ENCODE measurements at regions not wholly inside any gene's neighbourhood (a gene's known extent, or its start where the extent isn't known, plus 50 kb on each side); places are given as distances from the start of the nearest gene placed in this dataset.
A peak's percentile ranks its signal among the peaks of the same experiment; 100 is the strongest.

GRCh38 chr5:110040178-110040577, 350.5 kb downstream of the MAN2A1 start:
- Histone ChIP-seq H3K9me3 (ENCODE audit: control extremely low read depth in 1 of 5, control insufficient read depth in 4 of 5, insufficient read depth in 2 of 5, low read depth in 1 of 5, low read length in 4 of 5) (peaks cover 0 to 7% (median 1%) of the 10 kb centered on the region in 5 experiments), H3K4me3 (ENCODE audit: control insufficient read depth in 1 of 7, extremely low read depth in 1 of 7, insufficient read depth in 4 of 7, low read depth in 2 of 7, low read length in 6 of 7) (no peak overlapping the region), H3K27ac (ENCODE audit: insufficient read depth in 1 of 2, low read depth in 1 of 2, low read length in 2 of 2, poor library complexity in 1 of 2, severe bottlenecking in 2 of 2) (no peak overlapping the region), H3K27me3 (replicated peaks in 2 of 5; ENCODE audit: control insufficient read depth in 4 of 5, insufficient read depth in 5 of 5, low read length in 4 of 5) (no peaks in the 10 kb centered on the region), H3K36me3 (ENCODE audit: control insufficient read depth in 4 of 4, insufficient read depth in 4 of 4, low read length in 3 of 4) (no peaks in the 10 kb centered on the region), H3K4me1 (ENCODE audit: control extremely low read depth in 1 of 4, control insufficient read depth in 4 of 4, insufficient read depth in 4 of 4, low read length in 3 of 4) (peaks cover 0 to 8% (median 4%) of the 10 kb centered on the region in 4 experiments)
- ChIA-PET POLR2A (no interaction called here), CTCF (no interaction called here)
- no peak for DNase-seq
- WGBS (ENCODE audit: insufficient coverage): no CpG with 5 or more reads among the region's 2 CpGs

- Histone ChIP-seq H3K4me3 (ENCODE audit: control insufficient read depth in 1 of 7, extremely low read depth in 1 of 7, insufficient read depth in 4 of 7, low read depth in 2 of 7, low read length in 6 of 7) (no peak overlapping the region), H3K27ac (ENCODE audit: insufficient read depth in 1 of 2, low read depth in 1 of 2, low read length in 2 of 2, poor library complexity in 1 of 2, severe bottlenecking in 2 of 2) (no peak overlapping the region), H3K27me3 (replicated peaks in 2 of 5; ENCODE audit: control insufficient read depth in 4 of 5, insufficient read depth in 5 of 5, low read length in 4 of 5) (no peaks in the 10 kb centered on the region), H3K4me1 (ENCODE audit: control extremely low read depth in 1 of 4, control insufficient read depth in 4 of 4, insufficient read depth in 4 of 4, low read length in 3 of 4) (peaks cover 0 to 7% (median 3%) of the 10 kb centered on the region in 4 experiments), H3K36me3 (ENCODE audit: control insufficient read depth in 4 of 4, insufficient read depth in 4 of 4, low read length in 3 of 4) (no peaks in the 10 kb centered on the region), H3K9me3 (ENCODE audit: control extremely low read depth in 1 of 5, control insufficient read depth in 4 of 5, insufficient read depth in 2 of 5, low read depth in 1 of 5, low read length in 4 of 5) (peaks cover 0 to 7% (median 1%) of the 10 kb centered on the region in 5 experiments)
- no peak for DNase-seq
- POLR2A ChIA-PET: interaction anchor here (0.6 kb wide), 1 partner anchor 19 kb away, joined by 3 read pairs; no protein-coding TSS in a partner anchor
- WGBS (ENCODE audit: insufficient coverage): no CpG with 5 or more reads among the region's 2 CpGs
- CTCF ChIA-PET: no interaction called here
Observed at GRCh38 chr5:110043025-110043424, 353.3 kb downstream of the MAN2A1 start.

GRCh38 chr5:110045158-110045557, 355.4 kb downstream of the MAN2A1 start:
- 83% methylated on average over 1 of the region's 1 CpG for WGBS (ENCODE audit: insufficient coverage)

GRCh38 chr5:110048491-110048890, 358.8 kb downstream of the MAN2A1 start:
- CTCF ChIA-PET: interaction anchor here (1.6 kb wide), 1 partner anchor 17 kb away, joined by 3 read pairs; no protein-coding TSS in a partner anchor
- 90% methylated on average over 1 of the region's 2 CpGs for WGBS (ENCODE audit: insufficient coverage)

More at GRCh38 chr5:110045158-110045557, 355.4 kb downstream of the MAN2A1 start:
- ChIA-PET CTCF (interaction anchor here (0.9 to 1.5 kb wide), 2 partner anchors 9 to 26 kb away, joined by 3 to 4 read pairs; no protein-coding TSS in a partner anchor), POLR2A (no interaction called here)
- no peak for DNase-seq
- H3K36me3 ChIP-seq (ENCODE audit: control insufficient read depth in 4 of 4, insufficient read depth in 4 of 4, low read length in 3 of 4): no peaks in the 10 kb centered on the region
- no peak overlapping the region for H3K27ac ChIP-seq (ENCODE audit: insufficient read depth in 1 of 2, low read depth in 1 of 2, low read length in 2 of 2, poor library complexity in 1 of 2, severe bottlenecking in 2 of 2)
- no peak overlapping the region for H3K4me3 ChIP-seq (ENCODE audit: control insufficient read depth in 1 of 7, extremely low read depth in 1 of 7, insufficient read depth in 4 of 7, low read depth in 2 of 7, low read length in 6 of 7)
- H3K27me3 ChIP-seq (replicated peaks in 2 of 5; ENCODE audit: control insufficient read depth in 4 of 5, insufficient read depth in 5 of 5, low read length in 4 of 5): no peaks in the 10 kb centered on the region
- H3K9me3 ChIP-seq (ENCODE audit: control extremely low read depth in 1 of 5, control insufficient read depth in 4 of 5, insufficient read depth in 2 of 5, low read depth in 1 of 5, low read length in 4 of 5): peaks cover 0 to 7% (median 1%) of the 10 kb centered on the region in 5 experiments
- no peaks in the 10 kb centered on the region for H3K4me1 ChIP-seq (ENCODE audit: control extremely low read depth in 1 of 4, control insufficient read depth in 4 of 4, insufficient read depth in 4 of 4, low read length in 3 of 4)

GRCh38 chr5:110049816-110050215, 360.1 kb downstream of the MAN2A1 start:
- H3K27me3 ChIP-seq (replicated peaks in 2 of 5; ENCODE audit: control insufficient read depth in 4 of 5, insufficient read depth in 5 of 5, low read length in 4 of 5): no peaks in the 10 kb centered on the region
- peaks cover 4 to 17% (median 12%) of the 10 kb centered on the region in 4 experiments for H3K4me1 ChIP-seq (ENCODE audit: control extremely low read depth in 1 of 4, control insufficient read depth in 4 of 4, insufficient read depth in 4 of 4, low read length in 3 of 4)
- no peak for DNase-seq
- H3K36me3 ChIP-seq (ENCODE audit: control insufficient read depth in 4 of 4, insufficient read depth in 4 of 4, low read length in 3 of 4): no peaks in the 10 kb centered on the region
- peaks cover 0 to 2% (median 0%) of the 10 kb centered on the region in 5 experiments for H3K9me3 ChIP-seq (ENCODE audit: control extremely low read depth in 1 of 5, control insufficient read depth in 4 of 5, insufficient read depth in 2 of 5, low read depth in 1 of 5, low read length in 4 of 5)
- WGBS (ENCODE audit: insufficient coverage): 100% methylated on average over 1 of the region's 2 CpGs
- ChIA-PET CTCF (interaction anchor here (0.7 to 1.6 kb wide), 2 partner anchors 19 to 193 kb away, joined by 3 read pairs; no protein-coding TSS in a partner anchor), POLR2A (no interaction called here)
- H3K27ac ChIP-seq (ENCODE audit: insufficient read depth in 1 of 2, low read depth in 1 of 2, low read length in 2 of 2, poor library complexity in 1 of 2, severe bottlenecking in 2 of 2): no peak overlapping the region
- H3K4me3 ChIP-seq (ENCODE audit: control insufficient read depth in 1 of 7, extremely low read depth in 1 of 7, insufficient read depth in 4 of 7, low read depth in 2 of 7, low read length in 6 of 7): no peak overlapping the region

More at GRCh38 chr5:110048491-110048890, 358.8 kb downstream of the MAN2A1 start:
- Histone ChIP-seq H3K9me3 (ENCODE audit: control extremely low read depth in 1 of 5, control insufficient read depth in 4 of 5, insufficient read depth in 2 of 5, low read depth in 1 of 5, low read length in 4 of 5) (peaks cover 0 to 7% (median 0%) of the 10 kb centered on the region in 5 experiments), H3K27ac (ENCODE audit: insufficient read depth in 1 of 2, low read depth in 1 of 2, low read length in 2 of 2, poor library complexity in 1 of 2, severe bottlenecking in 2 of 2) (no peak overlapping the region), H3K4me1 (ENCODE audit: control extremely low read depth in 1 of 4, control insufficient read depth in 4 of 4, insufficient read depth in 4 of 4, low read length in 3 of 4) (peaks cover 0 to 4% (median 1%) of the 10 kb centered on the region in 4 experiments), H3K27me3 (replicated peaks in 2 of 5; ENCODE audit: control insufficient read depth in 4 of 5, insufficient read depth in 5 of 5, low read length in 4 of 5) (no peaks in the 10 kb centered on the region), H3K36me3 (ENCODE audit: control insufficient read depth in 4 of 4, insufficient read depth in 4 of 4, low read length in 3 of 4) (no peaks in the 10 kb centered on the region), H3K4me3 (ENCODE audit: control insufficient read depth in 1 of 7, extremely low read depth in 1 of 7, insufficient read depth in 4 of 7, low read depth in 2 of 7, low read length in 6 of 7) (no peak overlapping the region)
- POLR2A ChIA-PET: no interaction called here
- no peak for DNase-seq

GRCh38 chr5:110050640-110051345, 361.1 kb downstream of the MAN2A1 start:
- ChIA-PET POLR2A (no interaction called here), CTCF (no interaction called here)
- Histone ChIP-seq H3K4me1 (ENCODE audit: control extremely low read depth in 1 of 4, control insufficient read depth in 4 of 4, insufficient read depth in 4 of 4, low read length in 3 of 4) (peaks cover 10 to 23% (median 19%) of the 10 kb centered on the region in 4 experiments), H3K27me3 (replicated peaks in 2 of 5; ENCODE audit: control insufficient read depth in 4 of 5, insufficient read depth in 5 of 5, low read length in 4 of 5) (no peaks in the 10 kb centered on the region), H3K4me3 (ENCODE audit: control insufficient read depth in 1 of 7, extremely low read depth in 1 of 7, insufficient read depth in 4 of 7, low read depth in 2 of 7, low read length in 6 of 7) (no peak overlapping the region), H3K36me3 (ENCODE audit: control insufficient read depth in 4 of 4, insufficient read depth in 4 of 4, low read length in 3 of 4) (no peaks in the 10 kb centered on the region), H3K27ac (ENCODE audit: insufficient read depth in 1 of 2, low read depth in 1 of 2, low read length in 2 of 2, poor library complexity in 1 of 2, severe bottlenecking in 2 of 2) (no peak overlapping the region), H3K9me3 (ENCODE audit: control extremely low read depth in 1 of 5, control insufficient read depth in 4 of 5, insufficient read depth in 2 of 5, low read depth in 1 of 5, low read length in 4 of 5) (no peaks in the 10 kb centered on the region)
- DNase-seq: no peak
- 100% methylated on average over 2 of the region's 5 CpGs for WGBS (ENCODE audit: insufficient coverage)

- Histone ChIP-seq H3K4me3 (ENCODE audit: control insufficient read depth in 1 of 7, extremely low read depth in 1 of 7, insufficient read depth in 4 of 7, low read depth in 2 of 7, low read length in 6 of 7) (no peak overlapping the region), H3K27ac (ENCODE audit: insufficient read depth in 1 of 2, low read depth in 1 of 2, low read length in 2 of 2, poor library complexity in 1 of 2, severe bottlenecking in 2 of 2) (no peak overlapping the region), H3K36me3 (ENCODE audit: control insufficient read depth in 4 of 4, insufficient read depth in 4 of 4, low read length in 3 of 4) (no peaks in the 10 kb centered on the region), H3K27me3 (replicated peaks in 2 of 5; ENCODE audit: control insufficient read depth in 4 of 5, insufficient read depth in 5 of 5, low read length in 4 of 5) (no peaks in the 10 kb centered on the region), H3K4me1 (ENCODE audit: control extremely low read depth in 1 of 4, control insufficient read depth in 4 of 4, insufficient read depth in 4 of 4, low read length in 3 of 4) (peaks cover 10 to 25% (median 20%) of the 10 kb centered on the region in 4 experiments), H3K9me3 (ENCODE audit: control extremely low read depth in 1 of 5, control insufficient read depth in 4 of 5, insufficient read depth in 2 of 5, low read depth in 1 of 5, low read length in 4 of 5) (no peaks in the 10 kb centered on the region)
- WGBS (ENCODE audit: insufficient coverage): no CpG with 5 or more reads among the region's 1 CpG
- POLR2A ChIA-PET: no interaction called here
- peak in 1 of 3 donors; percentile 11 for DNase-seq
- CTCF ChIA-PET: no interaction called here
Observed at GRCh38 chr5:110053205-110053604, 363.5 kb downstream of the MAN2A1 start.
